ENCODE measurements at regions not wholly inside any gene's neighbourhood (a gene's known extent, or its start where the extent isn't known, plus 50 kb on each side); places are given as distances from the start of the nearest gene placed in this dataset.

- Mint-ChIP-seq H3K4me3 (no peak overlapping the region), H3K27ac (no peak overlapping the region), H3K27me3 (ENCODE audit: low read depth) (no peaks in the 10 kb centered on the region), H3K36me3 (ENCODE audit: low read depth) (no peaks in the 10 kb centered on the region), H3K9me3 (ENCODE audit: insufficient read depth) (no peaks in the 10 kb centered on the region), H3K4me1 (ENCODE audit: low read depth) (no peaks in the 10 kb centered on the region)
- POLR2A ChIA-PET = no interaction called here
- CTCF ChIA-PET = interaction anchor here (1.8 kb wide), 1 partner anchor 8 kb away, joined by 9 read pairs; no protein-coding TSS in a partner anchor
- DNase-seq (no peak), ATAC-seq (no peak)
Measured at GRCh38 chr17:59512844-59513385, 52.5 kb upstream of the DHX40 start.

GRCh38 chr17:59513934-59514841, 51.2 kb upstream of the DHX40 start:
- ChIA-PET POLR2A (interaction anchor here (0.6 kb wide), 1 partner anchor 13 kb away, joined by 3 read pairs; no protein-coding TSS in a partner anchor), CTCF (interaction anchor here (1.8 kb wide), 1 partner anchor 203 kb away, joined by 6 read pairs; no protein-coding TSS in a partner anchor)
- H3K9me3 Mint-ChIP-seq (ENCODE audit: insufficient read depth) = no peaks in the 10 kb centered on the region
- H3K27me3 Mint-ChIP-seq (ENCODE audit: low read depth) = no peaks in the 10 kb centered on the region
- H3K27ac Mint-ChIP-seq = no peak overlapping the region
- H3K36me3 Mint-ChIP-seq (ENCODE audit: low read depth) = no peaks in the 10 kb centered on the region
- H3K4me1 Mint-ChIP-seq (ENCODE audit: low read depth) = no peaks in the 10 kb centered on the region
- H3K4me3 Mint-ChIP-seq = no peak overlapping the region
- no peak for DNase-seq
- no peak for ATAC-seq
